ENCODE measurements at regions not wholly inside any gene's neighbourhood (a gene's known extent, or its start where the extent isn't known, plus 50 kb on each side); places are given as distances from the start of the nearest gene placed in this dataset.

- no peaks in the 10 kb centered on the region for H3K27me3 ChIP-seq (ENCODE audit: control insufficient read depth in 2 of 2, insufficient read depth in 2 of 2, low read length in 2 of 2)
- no peaks in the 10 kb centered on the region for H4K20me1 ChIP-seq (replicated peaks; ENCODE audit: control insufficient read depth, extremely low read depth, insufficient read depth, low read length)
- DNase-seq (ENCODE audit: low read depth, low spot score) = no peak
- no peak overlapping the region for H3K4me3 ChIP-seq (replicated peaks in 1 of 3; ENCODE audit: insufficient read depth in 1 of 3, low read depth in 1 of 3, low read length in 3 of 3)
- no TSS peak for BruUV-seq (replicated peaks)
- ChIA-PET POLR2A (no interaction called here), CTCF (no interaction called here)
- no peak overlapping the region for H3K4me2 ChIP-seq (ENCODE audit: insufficient read depth, low read length)
- intact Hi-C loops (cut with micrococcal nuclease) = no loop called here
- no peak overlapping the region for H3K27ac ChIP-seq (ENCODE audit: insufficient read depth, low read depth, low read length)
- no peaks in the 10 kb centered on the region for H3K79me2 ChIP-seq (ENCODE audit: control insufficient read depth, insufficient read depth, low read length)
- TF ChIP-seq, protein P1, sequence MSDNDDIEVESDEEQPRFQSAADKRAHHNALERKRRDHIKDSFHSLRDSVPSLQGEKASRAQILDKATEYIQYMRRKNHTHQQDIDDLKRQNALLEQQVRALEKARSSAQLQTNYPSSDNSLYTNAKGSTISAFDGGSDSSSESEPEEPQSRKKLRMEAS (IDR thresholded peaks at IDR 0.05; ENCODE audit: insufficient read depth, insufficient read length) = no peak
- TF ChIP-seq, protein P2, sequence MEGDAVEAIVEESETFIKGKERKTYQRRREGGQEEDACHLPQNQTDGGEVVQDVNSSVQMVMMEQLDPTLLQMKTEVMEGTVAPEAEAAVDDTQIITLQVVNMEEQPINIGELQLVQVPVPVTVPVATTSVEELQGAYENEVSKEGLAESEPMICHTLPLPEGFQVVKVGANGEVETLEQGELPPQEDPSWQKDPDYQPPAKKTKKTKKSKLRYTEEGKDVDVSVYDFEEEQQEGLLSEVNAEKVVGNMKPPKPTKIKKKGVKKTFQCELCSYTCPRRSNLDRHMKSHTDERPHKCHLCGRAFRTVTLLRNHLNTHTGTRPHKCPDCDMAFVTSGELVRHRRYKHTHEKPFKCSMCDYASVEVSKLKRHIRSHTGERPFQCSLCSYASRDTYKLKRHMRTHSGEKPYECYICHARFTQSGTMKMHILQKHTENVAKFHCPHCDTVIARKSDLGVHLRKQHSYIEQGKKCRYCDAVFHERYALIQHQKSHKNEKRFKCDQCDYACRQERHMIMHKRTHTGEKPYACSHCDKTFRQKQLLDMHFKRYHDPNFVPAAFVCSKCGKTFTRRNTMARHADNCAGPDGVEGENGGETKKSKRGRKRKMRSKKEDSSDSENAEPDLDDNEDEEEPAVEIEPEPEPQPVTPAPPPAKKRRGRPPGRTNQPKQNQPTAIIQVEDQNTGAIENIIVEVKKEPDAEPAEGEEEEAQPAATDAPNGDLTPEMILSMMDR (IDR thresholded peaks at IDR 0.05; ENCODE audit: extremely low read depth in 1 of 2, insufficient read depth in 1 of 2, low read depth in 1 of 2, low read length in 2 of 2) = no peak
- no peak for TF ChIP-seq POLR2A (IDR thresholded peaks at IDR 0.05; ENCODE audit: low read depth, low read length)
- no peak for TF ChIP-seq GATA2 (IDR thresholded peaks at IDR 0.05; ENCODE audit: insufficient read depth, insufficient read length, low read depth, low read length)
- no peak for TF ChIP-seq JUN (IDR thresholded peaks at IDR 0.05; ENCODE audit: borderline replicate concordance, insufficient read depth, insufficient read length, low read depth)
- TF ChIP-seq EZH2 (IDR thresholded peaks at IDR 0.05; ENCODE audit: borderline replicate concordance, low read depth, low read length, severe bottlenecking) = no peak
- TF ChIP-seq POLR2AphosphoS5 (IDR thresholded peaks at IDR 0.05; ENCODE audit: insufficient read depth, low read depth, low read length) = no peak
- no peak for TF ChIP-seq MYC (IDR thresholded peaks at IDR 0.05; ENCODE audit: low read depth, low read length)
- no peak for TF ChIP-seq FOS (IDR thresholded peaks at IDR 0.05; ENCODE audit: borderline replicate concordance, insufficient read depth, low read length)
- H3K36me3 ChIP-seq (ENCODE audit: control insufficient read depth in 2 of 2, extremely low read depth in 1 of 2, insufficient read depth in 2 of 2, low read length in 2 of 2) = no peaks in the 10 kb centered on the region
- H3K9me3 ChIP-seq (replicated peaks; ENCODE audit: control insufficient read depth, insufficient read depth, low read length) = peaks cover 6% of the 10 kb centered on the region
- no peak for FAIRE-seq
- dilution Hi-C loops (cut with MboI; ENCODE audit: extremely low pct_ligation_motif_present, low sequenced_read_pairs) = no loop called here
- no peak overlapping the region for H3K9ac ChIP-seq (replicated peaks; ENCODE audit: extremely low read depth, insufficient read depth, low read length)
- no peaks in the 10 kb centered on the region for H3K9me1 ChIP-seq (replicated peaks; ENCODE audit: control insufficient read depth, extremely low read depth, insufficient read depth, low read length)
- H3K4me1 ChIP-seq (ENCODE audit: control insufficient read depth, extremely low read depth, insufficient read depth, low read length) = no peaks in the 10 kb centered on the region
- no peak overlapping the region for H2AFZ ChIP-seq (ENCODE audit: low read depth, low read length)
Observed at GRCh38 chr5:5905186-5905585, 473.2 kb downstream of the MED10 start.
